Stomach (tissue), 8 donors: ENCODE measurements at regions not wholly inside any gene's neighbourhood (a gene's known extent, or its start where the extent isn't known, plus 50 kb on each side); places are given as distances from the start of the nearest gene placed in this dataset.

Experiments
- DNase-seq, 2 donors: peaks; one replicate each; pipeline versions ENCODE4 v3.0.0 to v3.0.0-alpha.2; 2013 to 2019
- H3K27ac ChIP-seq, 5 donors: fragments of 200-600 bp in 4 of 5; sonication (generic) in 4 of 5; one replicate each; pipeline ENCODE4 v1.5.1; 2013 to 2019; ENCODE audit warnings: mild to moderate bottlenecking in 1 of 5, moderate library complexity in 1 of 5
- H3K27me3 ChIP-seq, 3 donors: fragments of 200-600 bp; sonication (generic); one replicate each; pipeline ENCODE4 v1.5.1; 2017 to 2019; ENCODE audit warnings: mixed run types in 1 of 3
- H3K36me3 ChIP-seq, 4 donors: fragments of 200-600 bp; sonication (generic); 1 replicate in 3 of 4; 2 replicates in 1 of 4; pipeline ENCODE4 v1.5.1; 2016 to 2019
- H3K4me1 ChIP-seq, 4 donors: fragments of 200-600 bp; sonication (generic); one replicate each; pipeline ENCODE4 v1.5.1; 2016 to 2019
- H3K4me3 ChIP-seq, 4 donors: fragments of 200-600 bp; sonication (generic) in 3 of 4; one replicate each; pipeline ENCODE4 v1.5.1; 2016 to 2019; ENCODE audit warnings: mild to moderate bottlenecking in 1 of 4
- H3K9me3 ChIP-seq, 4 donors: fragments of 200-600 bp; sonication (generic); one replicate each; pipeline ENCODE4 v1.5.1; 2016 to 2019
- EP300 ChIP-seq: sonication (generic); formaldehyde crosslinking; IDR thresholded peaks from one replicate; pipeline ENCODE4 v1.6.1; 2017; ENCODE audit warnings: antibody characterized with exemption
- POLR2A ChIP-seq, 4 donors: fragments of 450-650 bp; IDR thresholded peaks; one replicate each; pipeline ENCODE4 v1.6.1; 2016; ENCODE audit warnings: antibody characterized with exemption in 4 of 4, control low read depth in 2 of 4, mild to moderate bottlenecking in 1 of 4, moderate library complexity in 1 of 4
- POLR2AphosphoS5 ChIP-seq, 3 donors: sonication (generic); formaldehyde crosslinking; IDR thresholded peaks; one replicate each; pipeline ENCODE4 v1.6.1; 2016; ENCODE audit warnings: antibody characterized with exemption in 3 of 3
- WGBS, 5 donors: extraction: QIAGEN DNeasy Blood & Tissue Kit in 3 of 5; methylation state at CpG; one replicate each; pipeline versions ENCODE4 v1.1.5 to v1.1.7; 2013 to 2018; 5-methylcytosine and 5-hydroxymethylcytosine counted together
- intact Hi-C: fragments of 100-400 bp; cut with DNase I; formaldehyde crosslinking; loops from one replicate; pipeline ENCODE4 v1.15.1; 2023; ENCODE audit warnings: low total_unique reads
- TF ChIP-seq, protein P1 (sequence below), 7 experiments: fragments of 450-650 bp in 4 of 7; fragments of 200-600 bp in 3 of 7; sonication (generic) in 3 of 7; IDR thresholded peaks; one replicate each; pipeline ENCODE4 v1.5.1; 2016 to 2019; ENCODE audit warnings: antibody characterized with exemption in 7 of 7, control low read depth in 2 of 7, mild to moderate bottlenecking in 1 of 7
- donor health status: healthy with polysubstance abuse.
- donor health status: Bipolar disorder and iron deficiency.
- donor health status: healthy.

DNA sequence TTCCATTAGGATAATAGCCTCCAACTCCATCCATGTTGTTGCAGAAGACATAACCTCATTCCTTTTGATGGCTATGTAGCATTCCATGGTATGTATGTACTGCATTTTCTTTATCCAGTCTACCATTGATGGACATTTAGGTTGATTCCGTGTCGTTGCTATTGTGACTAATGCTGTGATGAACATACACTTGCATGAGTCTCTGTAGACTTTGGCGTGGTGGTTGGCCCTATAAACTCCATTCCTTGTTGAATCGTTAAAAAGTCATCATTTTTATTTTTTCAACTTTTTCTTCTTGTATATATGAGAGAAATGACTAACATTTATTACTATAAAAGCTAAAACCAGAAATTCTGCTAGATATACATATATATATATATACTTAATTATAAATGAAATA is 1491.9 kb upstream of the CDH6 start:
- H3K27me3 ChIP-seq: no peaks in the 10 kb centered on the region
- no peaks in the 10 kb centered on the region for H3K36me3 ChIP-seq
- H3K4me3 ChIP-seq: no peak overlapping the region
- H3K4me1 ChIP-seq: no peaks in the 10 kb centered on the region
- WGBS, 5 donors: 84 to 90% (median 85%) methylated on average over 4 of the region's 4 CpGs
- TF ChIP-seq POLR2AphosphoS5 (IDR thresholded peaks at IDR 0.05) (no peak), POLR2A (IDR thresholded peaks at IDR 0.05) (no peak), EP300 (no peak)
- TF ChIP-seq, protein P1, sequence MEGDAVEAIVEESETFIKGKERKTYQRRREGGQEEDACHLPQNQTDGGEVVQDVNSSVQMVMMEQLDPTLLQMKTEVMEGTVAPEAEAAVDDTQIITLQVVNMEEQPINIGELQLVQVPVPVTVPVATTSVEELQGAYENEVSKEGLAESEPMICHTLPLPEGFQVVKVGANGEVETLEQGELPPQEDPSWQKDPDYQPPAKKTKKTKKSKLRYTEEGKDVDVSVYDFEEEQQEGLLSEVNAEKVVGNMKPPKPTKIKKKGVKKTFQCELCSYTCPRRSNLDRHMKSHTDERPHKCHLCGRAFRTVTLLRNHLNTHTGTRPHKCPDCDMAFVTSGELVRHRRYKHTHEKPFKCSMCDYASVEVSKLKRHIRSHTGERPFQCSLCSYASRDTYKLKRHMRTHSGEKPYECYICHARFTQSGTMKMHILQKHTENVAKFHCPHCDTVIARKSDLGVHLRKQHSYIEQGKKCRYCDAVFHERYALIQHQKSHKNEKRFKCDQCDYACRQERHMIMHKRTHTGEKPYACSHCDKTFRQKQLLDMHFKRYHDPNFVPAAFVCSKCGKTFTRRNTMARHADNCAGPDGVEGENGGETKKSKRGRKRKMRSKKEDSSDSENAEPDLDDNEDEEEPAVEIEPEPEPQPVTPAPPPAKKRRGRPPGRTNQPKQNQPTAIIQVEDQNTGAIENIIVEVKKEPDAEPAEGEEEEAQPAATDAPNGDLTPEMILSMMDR (IDR thresholded peaks at IDR 0.05): no peak
- no peak for DNase-seq
- intact Hi-C loops: no loop called here
- no peak overlapping the region for H3K27ac ChIP-seq
- H3K9me3 ChIP-seq: peaks cover 0 to 7% (median 2%) of the 10 kb centered on the region in 4 donors

DNA sequence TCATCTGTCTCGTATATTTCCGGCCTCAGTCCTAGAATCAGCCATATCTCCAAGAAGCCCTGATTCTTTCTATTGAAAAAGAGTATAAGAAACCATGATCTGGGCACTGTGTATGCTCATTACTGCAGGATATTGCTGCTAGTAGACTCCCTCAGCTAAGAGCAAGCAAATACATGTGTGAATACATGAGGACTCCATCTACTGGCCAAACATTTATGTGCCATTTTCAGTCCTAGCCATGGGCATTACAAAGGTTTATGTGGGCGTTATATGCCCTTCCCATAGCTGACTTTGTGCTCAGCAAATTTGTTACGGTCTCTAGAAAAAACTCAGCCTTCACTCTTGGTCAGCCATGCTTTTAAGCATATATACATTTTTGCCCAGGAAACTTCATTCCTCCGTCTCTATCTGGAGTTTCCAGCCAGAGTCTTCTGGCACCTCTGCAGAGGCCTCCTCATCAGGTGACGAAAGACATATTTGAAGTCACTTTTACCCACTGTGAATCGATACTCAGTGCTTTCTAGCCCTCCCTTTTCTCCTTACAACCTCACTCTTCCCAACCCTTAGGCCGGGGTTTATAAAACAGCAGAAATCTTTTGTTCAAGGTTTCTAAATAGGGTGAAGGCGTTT is 1495.6 kb upstream of the CDH6 start:
- Histone ChIP-seq H3K36me3 (no peaks in the 10 kb centered on the region), H3K9me3 (no peaks in the 10 kb centered on the region), H3K27ac (no peak overlapping the region), H3K27me3 (no peaks in the 10 kb centered on the region), H3K4me1 (no peaks in the 10 kb centered on the region), H3K4me3 (no peak overlapping the region)
- 70 to 77% (median 73%) methylated on average over 9 of the region's 9 CpGs for WGBS, 5 donors
- no peak for TF ChIP-seq EP300
- TF ChIP-seq, protein P1 (IDR thresholded peaks at IDR 0.05): no peak
- TF ChIP-seq POLR2A (IDR thresholded peaks at IDR 0.05): no peak
- TF ChIP-seq POLR2AphosphoS5 (IDR thresholded peaks at IDR 0.05): no peak
- intact Hi-C loops: no loop called here
- peak in 1 of 2 donors; percentile 21 for DNase-seq

DNA sequence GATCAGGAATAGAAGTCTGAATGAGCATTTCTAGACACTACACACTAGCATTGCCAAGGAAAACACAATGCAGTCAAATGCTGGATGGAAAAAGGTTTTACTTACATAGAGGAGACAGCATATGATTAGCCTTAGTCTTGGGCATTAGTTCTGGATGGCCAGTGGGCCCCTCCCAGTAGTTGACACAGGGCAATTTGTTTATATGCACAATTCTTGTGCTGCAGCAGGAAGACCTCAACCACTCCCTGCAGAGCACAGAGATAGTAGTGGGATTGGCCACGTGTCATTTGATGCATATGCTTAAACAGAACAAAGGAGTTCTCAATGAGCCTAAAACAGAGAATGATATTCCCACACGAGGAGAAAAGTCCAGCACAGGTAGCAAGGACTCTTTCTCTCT is 1496.2 kb upstream of the CDH6 start:
- TF ChIP-seq EP300 (no peak), POLR2AphosphoS5 (IDR thresholded peaks at IDR 0.05) (no peak)
- TF ChIP-seq, protein P1 (IDR thresholded peaks at IDR 0.05): no peak
- H3K27me3 ChIP-seq: no peaks in the 10 kb centered on the region
- WGBS, 5 donors: 36 to 70% (median 51%) methylated on average over 2 of the region's 2 CpGs
- intact Hi-C loops: no loop called here
- H3K4me1 ChIP-seq: no peaks in the 10 kb centered on the region
- no peaks in the 10 kb centered on the region for H3K36me3 ChIP-seq
- H3K9me3 ChIP-seq: no peaks in the 10 kb centered on the region
- H3K27ac ChIP-seq: no peak overlapping the region
- DNase-seq: no peak
- H3K4me3 ChIP-seq: no peak overlapping the region

DNA sequence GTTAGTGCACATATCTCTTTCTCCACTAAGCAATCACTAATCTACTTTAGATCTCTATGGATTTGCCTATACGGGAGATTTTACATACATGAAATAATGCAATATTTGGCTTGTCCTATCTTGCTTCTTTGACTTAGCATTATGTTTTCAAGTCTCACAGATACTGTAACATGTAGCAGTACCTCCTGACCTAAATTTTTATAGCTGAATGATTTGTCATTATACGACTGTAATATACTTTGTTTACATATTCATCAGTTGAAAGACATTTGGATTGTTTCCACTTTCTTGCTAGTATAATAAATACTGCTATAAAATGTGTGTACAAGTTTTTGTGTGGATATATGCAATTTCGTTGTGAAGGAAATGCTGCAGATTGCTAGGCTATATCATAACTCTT is 1520.8 kb upstream of the CDH6 start:
- no peaks in the 10 kb centered on the region for H3K27me3 ChIP-seq
- DNase-seq: no peak
- WGBS, 5 donors: 35 to 52% (median 36%) methylated on average over 3 of the region's 3 CpGs
- TF ChIP-seq EP300 (no peak), POLR2A (IDR thresholded peaks at IDR 0.05) (no peak), POLR2AphosphoS5 (IDR thresholded peaks at IDR 0.05) (no peak)
- TF ChIP-seq, protein P1 (IDR thresholded peaks at IDR 0.05): no peak
- no peak overlapping the region for H3K4me3 ChIP-seq
- no peaks in the 10 kb centered on the region for H3K36me3 ChIP-seq
- H3K9me3 ChIP-seq: peaks cover 0 to 7% (median 2%) of the 10 kb centered on the region in 4 donors
- intact Hi-C loops: no loop called here
- H3K4me1 ChIP-seq: no peaks in the 10 kb centered on the region
- no peak overlapping the region for H3K27ac ChIP-seq
